Caco-2 (cell line): ENCODE measurements at regions not wholly inside any gene's neighbourhood (a gene's known extent, or its start where the extent isn't known, plus 50 kb on each side); places are given as distances from the start of the nearest gene placed in this dataset.

Source experiments
- BruUV-seq: library from RNA; stranded (reverse); fragments of 400-500 nt; replicated peaks from 2 replicates; lab custom pipeline; 2021; lab: Mats Ljungman, UMichigan
- CTCF ChIA-PET: fragments of 300-600 bp; sonication (Branson Sonifier 250); formaldehyde crosslinking; loops from one replicate; lab custom pipeline; 2022; ENCODE audit warnings: antibody characterized with exemption; lab: Charles Lee
- POLR2A ChIA-PET: fragments of 300-600 bp; sonication (Branson Sonifier 250); formaldehyde crosslinking; loops from one replicate; lab custom pipeline; 2022; ENCODE audit warnings: antibody characterized with exemption; lab: Charles Lee
- DNase-seq, 2 experiments: peaks; one replicate each; pipeline versions ENCODE4 v3.0.0 to v3.0.0-alpha.2; 2020 to 2022
- H3K27me3 ChIP-seq: replicated peaks from 2 replicates; pipeline ENCODE4 v1.6.0; 2011; ENCODE audit warnings: low read length; ENCODE audit not compliant: control insufficient read depth, insufficient read depth
- H3K36me3 ChIP-seq: 2 replicates; pipeline ENCODE4 v1.5.1; 2011; ENCODE audit warnings: low read length; ENCODE audit not compliant: control insufficient read depth, insufficient read depth
- H3K4me1 ChIP-seq: fragments of 250-450 bp; sonication (Bioruptor Pico); 2 replicates; pipeline ENCODE4 v1.5.1; 2020; ENCODE audit warnings: mild to moderate bottlenecking
- H3K4me3 ChIP-seq: 2 replicates; pipeline ENCODE4 v1.5.1; 2011; ENCODE audit warnings: low read depth, mild to moderate bottlenecking, control low read depth, low read length
- H3K9me3 ChIP-seq: fragments of 250-450 bp; sonication (Bioruptor Pico); 2 replicates; pipeline ENCODE4 v1.5.1; 2020; ENCODE audit warnings: mild to moderate bottlenecking, moderate library complexity
- H3K27ac Mint-ChIP-seq: one replicate; pipeline ENCODE4 v1.8.0; 2022; ENCODE audit warnings: mixed read lengths; ENCODE audit not compliant: unreplicated experiment
- H3K27me3 Mint-ChIP-seq: one replicate; pipeline ENCODE4 v1.8.0; 2022; ENCODE audit warnings: mixed read lengths; ENCODE audit not compliant: insufficient read depth, unreplicated experiment
- H3K36me3 Mint-ChIP-seq: one replicate; pipeline ENCODE4 v1.8.0; 2022; ENCODE audit warnings: mild to moderate bottlenecking, mixed read lengths; ENCODE audit not compliant: insufficient read depth, unreplicated experiment
- H3K4me1 Mint-ChIP-seq: one replicate; pipeline ENCODE4 v1.8.0; 2022; ENCODE audit warnings: low read depth, mixed read lengths; ENCODE audit not compliant: unreplicated experiment
- H3K4me3 Mint-ChIP-seq: one replicate; pipeline ENCODE4 v1.8.0; 2022; ENCODE audit warnings: mild to moderate bottlenecking, moderate library complexity, mixed read lengths; ENCODE audit not compliant: unreplicated experiment
- H3K9me3 Mint-ChIP-seq: one replicate; pipeline ENCODE4 v1.8.0; 2022; ENCODE audit warnings: mixed read lengths; ENCODE audit not compliant: unreplicated experiment
- CTCF ChIP-seq, 2 experiments: fragments of 200-600 bp in 1 of 2; IDR thresholded peaks; 1 replicate in 1 of 2; 2 replicates in 1 of 2; pipeline versions ENCODE4 v1.5.1 to v1.8.0; 2011 to 2022; ENCODE audit warnings: antibody characterized with exemption in 1 of 2, control low read depth in 1 of 2, inconsistent platforms in 1 of 2, low read depth in 1 of 2, low read length in 1 of 2, mild to moderate bottlenecking in 1 of 2, moderate library complexity in 1 of 2; ENCODE audit not compliant: insufficient read depth in 1 of 2, severe bottlenecking in 1 of 2, unreplicated experiment in 1 of 2
- intact Hi-C: fragments of 100-400 bp; cut with micrococcal nuclease; formaldehyde crosslinking; loops from one replicate; pipeline ENCODE4 v1.10.0; 2022; ENCODE audit not compliant: unreplicated experiment

GRCh38 chr7:118110178-118110925 lies 73.6 kb upstream of the LSM8 start:
- TF ChIP-seq CTCF (IDR thresholded peaks at IDR 0.05; ENCODE audit: insufficient read depth in 1 of 2, low read depth in 1 of 2, low read length in 1 of 2, severe bottlenecking in 1 of 2, unreplicated experiment in 1 of 2): no peak
- Mint-ChIP-seq H3K4me3 (no peak overlapping the region), H3K4me1 (no peaks in the 10 kb centered on the region), H3K36me3 (no peaks in the 10 kb centered on the region), H3K9me3 (peaks cover 10% of the 10 kb centered on the region), H3K27me3 (peaks cover 2% of the 10 kb centered on the region), H3K27ac (no peak overlapping the region)
- H3K4me1 ChIP-seq: no peaks in the 10 kb centered on the region
- intact Hi-C loops: no loop called here
- H3K36me3 ChIP-seq: no peaks in the 10 kb centered on the region
- no peaks in the 10 kb centered on the region for H3K27me3 ChIP-seq
- no peak overlapping the region for H3K4me3 ChIP-seq
- peaks cover 11% of the 10 kb centered on the region for H3K9me3 ChIP-seq
- ChIA-PET POLR2A (no interaction called here), CTCF (no interaction called here)
- no TSS peak for BruUV-seq
- DNase-seq: no peak

GRCh38 chr7:118111347-118111746 lies 72.6 kb upstream of the LSM8 start:
- ChIA-PET POLR2A (no interaction called here), CTCF (no interaction called here)
- H3K27me3 ChIP-seq: no peaks in the 10 kb centered on the region
- H3K36me3 Mint-ChIP-seq: no peaks in the 10 kb centered on the region
- no TSS peak for BruUV-seq
- no peak overlapping the region for H3K4me3 Mint-ChIP-seq
- no peak overlapping the region for H3K27ac Mint-ChIP-seq
- no peaks in the 10 kb centered on the region for H3K4me1 ChIP-seq
- no peaks in the 10 kb centered on the region for H3K4me1 Mint-ChIP-seq
- no peaks in the 10 kb centered on the region for H3K36me3 ChIP-seq
- peaks cover 13% of the 10 kb centered on the region for H3K9me3 ChIP-seq
- H3K4me3 ChIP-seq: no peak overlapping the region
- peaks cover under 1% of the 10 kb centered on the region for H3K27me3 Mint-ChIP-seq
- DNase-seq: no peak
- intact Hi-C loops: no loop called here
- peaks cover 10% of the 10 kb centered on the region for H3K9me3 Mint-ChIP-seq
- no peak for TF ChIP-seq CTCF (IDR thresholded peaks at IDR 0.05; ENCODE audit: insufficient read depth in 1 of 2, low read depth in 1 of 2, low read length in 1 of 2, severe bottlenecking in 1 of 2, unreplicated experiment in 1 of 2)

- CTCF ChIA-PET: no interaction called here
- intact Hi-C loops: no loop called here
- Histone ChIP-seq H3K36me3 (no peaks in the 10 kb centered on the region), H3K27me3 (no peaks in the 10 kb centered on the region), H3K4me1 (no peaks in the 10 kb centered on the region), H3K9me3 (peaks cover 22% of the 10 kb centered on the region), H3K4me3 (no peak overlapping the region)
- Mint-ChIP-seq H3K27me3 (no peaks in the 10 kb centered on the region), H3K27ac (no peak overlapping the region), H3K4me3 (no peak overlapping the region), H3K9me3 (peaks cover 24% of the 10 kb centered on the region), H3K36me3 (no peaks in the 10 kb centered on the region), H3K4me1 (no peaks in the 10 kb centered on the region)
- no peak for DNase-seq
- POLR2A ChIA-PET: no interaction called here
- BruUV-seq: no TSS peak
- TF ChIP-seq CTCF (IDR thresholded peaks at IDR 0.05; ENCODE audit: insufficient read depth in 1 of 2, low read depth in 1 of 2, low read length in 1 of 2, severe bottlenecking in 1 of 2, unreplicated experiment in 1 of 2): no peak
Observed at GRCh38 chr7:118114175-118114574, 69.8 kb upstream of the LSM8 start.
